ENCODE measurements at regions not wholly inside any gene's neighbourhood (a gene's known extent, or its start where the extent isn't known, plus 50 kb on each side); places are given as distances from the start of the nearest gene placed in this dataset.
"Not testable (repeated sequence)": the region's sequence is repeated elsewhere in the genome, so short reads cannot be mapped to it uniquely, and the experiment has no call there.

DNA sequence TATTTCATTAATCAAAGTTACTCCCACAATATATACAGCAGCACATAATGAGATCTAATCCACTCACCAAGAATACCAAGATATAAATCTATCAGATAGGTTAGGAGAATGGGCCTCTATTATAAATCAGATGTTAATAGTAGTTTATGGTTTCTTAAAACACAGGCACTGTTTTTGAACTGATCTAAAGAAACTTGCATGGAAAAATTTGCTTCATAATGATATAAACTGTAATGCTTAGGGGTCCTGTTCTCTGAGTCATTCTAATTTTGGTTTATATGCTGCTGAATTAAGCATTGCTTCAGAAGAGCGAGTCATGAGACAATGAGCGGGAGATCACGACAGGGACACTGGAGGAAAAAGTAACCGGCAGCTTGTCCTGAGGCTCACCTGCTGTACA is 113.3 kb upstream of the OTUD4 start:
- DNase-seq, result no peak

GRCh38 chr4:145290955-145291354 is 110.6 kb upstream of the OTUD4 start:
- no peak for DNase-seq

DNA sequence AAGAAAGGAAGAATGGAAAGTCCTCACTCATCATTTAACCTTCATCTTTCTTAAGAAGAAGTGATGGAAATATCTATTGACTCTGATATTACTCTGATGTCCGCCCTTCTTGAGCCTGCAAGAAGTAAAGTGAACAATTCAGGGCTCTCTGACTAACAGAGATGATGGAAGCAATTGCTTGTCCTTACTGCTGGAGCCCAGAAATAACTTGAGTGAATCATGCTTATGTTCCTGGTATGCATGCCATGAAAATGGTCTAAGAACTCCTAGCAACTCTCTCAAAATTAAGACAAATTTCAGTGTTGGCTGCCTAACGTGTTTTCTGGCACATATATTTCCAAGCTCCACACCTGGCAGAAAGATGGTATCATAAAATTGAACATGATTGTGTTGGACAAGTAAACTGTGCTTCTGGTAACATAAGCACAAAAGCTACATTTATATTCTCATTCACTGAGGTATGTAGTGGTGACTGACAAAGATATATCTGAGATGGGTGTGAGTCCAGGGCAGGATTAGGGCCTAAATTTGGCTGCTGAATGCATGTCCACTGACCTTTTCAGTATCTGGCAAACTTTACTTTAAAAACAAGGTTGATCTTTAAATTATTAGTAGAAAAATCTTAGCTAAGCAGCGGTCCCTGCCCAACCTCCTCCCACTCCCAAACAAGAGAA is 109.2 kb upstream of the OTUD4 start:
- DNase-seq, result no peak

DNA sequence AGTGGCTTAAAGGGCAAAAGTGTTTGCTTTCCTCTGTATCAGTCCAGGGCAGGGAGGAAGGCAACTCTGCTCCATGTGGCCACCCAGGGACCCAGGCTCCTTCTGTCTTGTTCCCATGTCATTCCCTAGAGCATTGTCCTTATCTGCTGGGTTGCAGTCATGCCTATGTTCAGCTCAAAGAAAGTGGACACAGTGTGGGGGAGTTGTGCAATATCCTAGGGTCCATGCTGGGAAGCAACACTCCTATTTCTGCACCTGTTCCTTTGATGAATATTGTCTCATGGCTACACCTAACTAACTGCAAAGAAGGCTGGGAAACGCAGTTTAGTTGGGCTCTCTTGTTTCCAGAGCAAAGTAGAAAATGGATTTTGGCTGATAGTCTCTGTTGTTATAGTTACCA is 107.0 kb upstream of the OTUD4 start:
- DNase-seq, result no peak

DNA sequence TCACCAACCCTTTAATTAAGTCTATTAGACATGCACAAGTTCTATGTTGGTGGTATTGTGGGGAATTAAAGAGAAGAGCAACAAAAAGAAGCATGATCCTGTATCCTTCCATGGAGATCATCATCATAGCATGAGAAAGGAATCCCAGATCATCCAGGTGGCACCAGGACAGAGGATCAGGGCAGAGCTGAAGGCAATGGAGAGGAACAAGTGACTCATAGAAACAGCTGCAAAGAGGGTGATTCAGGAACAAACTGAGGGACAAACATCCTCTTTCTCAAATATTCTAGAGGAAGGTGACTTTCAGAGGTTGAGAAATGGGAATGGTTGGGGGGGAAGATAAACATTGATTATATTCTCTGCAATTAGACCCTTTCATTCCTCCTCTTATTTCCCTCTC is 105.5 kb upstream of the OTUD4 start:
- no peak for DNase-seq

DNA sequence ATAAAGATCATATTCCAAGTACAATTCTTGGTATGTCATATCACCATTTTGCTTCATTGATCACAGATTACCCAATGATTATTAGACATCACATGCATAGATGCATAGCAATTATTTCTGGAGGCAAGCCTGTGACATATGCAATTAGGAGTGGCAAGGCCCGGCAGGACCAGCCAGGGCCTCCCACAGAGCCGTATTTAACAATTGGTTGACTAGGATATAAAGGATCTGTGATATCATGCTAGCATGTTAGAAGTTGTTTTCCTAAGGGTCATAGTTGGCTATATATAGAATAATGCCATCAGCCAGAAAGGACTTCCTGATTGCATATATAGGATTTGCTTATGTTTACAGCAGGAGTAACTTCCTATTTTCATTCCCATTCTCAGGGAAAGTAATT is 103.5 kb upstream of the OTUD4 start:
- DNase-seq, result no peak

DNA sequence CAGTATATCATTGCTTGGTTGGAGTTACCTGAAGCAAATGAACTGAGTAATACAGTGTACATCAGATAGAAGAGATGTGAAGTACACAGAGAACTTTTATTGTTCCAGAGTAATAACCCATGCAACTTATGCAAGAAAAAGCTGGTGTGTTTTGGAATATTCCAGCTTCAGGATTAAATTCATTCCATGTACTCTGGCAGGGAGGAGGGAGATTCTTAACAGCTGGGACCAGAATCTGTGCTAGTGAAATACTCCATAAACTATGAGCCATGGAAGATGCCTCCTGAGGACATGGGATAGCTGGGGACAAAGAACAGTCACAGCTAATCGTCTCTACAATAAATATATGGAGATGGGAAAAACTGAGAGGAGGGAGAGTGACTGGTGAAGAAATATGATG is 101.6 kb upstream of the OTUD4 start:
- DNase-seq, result no peak

DNA sequence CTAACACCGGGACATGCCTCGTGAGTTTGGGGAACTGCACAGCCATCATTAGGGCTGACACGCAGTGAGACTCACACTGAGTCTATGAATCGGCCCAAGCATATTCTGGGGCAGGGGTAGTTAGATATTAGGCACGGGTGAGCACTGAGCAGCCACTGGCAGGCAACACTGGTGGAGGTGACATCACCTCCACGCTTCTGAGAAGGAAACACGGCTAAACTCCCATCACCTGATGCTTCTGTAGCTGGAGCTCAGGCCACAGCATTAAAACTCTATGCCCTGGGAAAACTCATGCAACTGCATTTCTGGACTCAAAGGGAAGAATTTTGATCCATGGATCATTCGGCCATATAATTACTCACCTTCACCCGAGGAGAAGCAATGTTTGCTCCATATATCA is 100.8 kb upstream of the OTUD4 start:
- no peak for DNase-seq

DNA sequence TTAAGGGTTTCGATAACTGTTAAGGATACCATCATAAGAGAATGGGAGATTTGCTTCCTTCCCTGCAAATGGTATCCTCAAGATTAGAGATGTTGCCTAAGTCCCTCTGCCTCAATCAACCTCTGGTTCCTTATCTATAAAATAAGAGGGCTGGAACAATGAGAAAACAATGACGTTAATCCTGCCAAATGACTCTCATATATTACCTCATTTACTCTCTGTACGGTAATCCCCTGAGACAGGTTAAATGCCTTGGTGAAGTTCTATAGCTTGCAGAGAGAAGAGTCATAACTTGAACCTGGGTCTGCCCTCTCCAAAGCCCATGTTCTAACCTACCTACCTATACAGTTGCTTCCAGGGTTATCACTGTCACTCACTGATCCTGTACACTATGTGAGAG is 100.2 kb upstream of the OTUD4 start:
- no peak for DNase-seq

- no peak for DNase-seq
Observed at GRCh38 chr4:145279122-145279960, 99.0 kb upstream of the OTUD4 start.

DNA sequence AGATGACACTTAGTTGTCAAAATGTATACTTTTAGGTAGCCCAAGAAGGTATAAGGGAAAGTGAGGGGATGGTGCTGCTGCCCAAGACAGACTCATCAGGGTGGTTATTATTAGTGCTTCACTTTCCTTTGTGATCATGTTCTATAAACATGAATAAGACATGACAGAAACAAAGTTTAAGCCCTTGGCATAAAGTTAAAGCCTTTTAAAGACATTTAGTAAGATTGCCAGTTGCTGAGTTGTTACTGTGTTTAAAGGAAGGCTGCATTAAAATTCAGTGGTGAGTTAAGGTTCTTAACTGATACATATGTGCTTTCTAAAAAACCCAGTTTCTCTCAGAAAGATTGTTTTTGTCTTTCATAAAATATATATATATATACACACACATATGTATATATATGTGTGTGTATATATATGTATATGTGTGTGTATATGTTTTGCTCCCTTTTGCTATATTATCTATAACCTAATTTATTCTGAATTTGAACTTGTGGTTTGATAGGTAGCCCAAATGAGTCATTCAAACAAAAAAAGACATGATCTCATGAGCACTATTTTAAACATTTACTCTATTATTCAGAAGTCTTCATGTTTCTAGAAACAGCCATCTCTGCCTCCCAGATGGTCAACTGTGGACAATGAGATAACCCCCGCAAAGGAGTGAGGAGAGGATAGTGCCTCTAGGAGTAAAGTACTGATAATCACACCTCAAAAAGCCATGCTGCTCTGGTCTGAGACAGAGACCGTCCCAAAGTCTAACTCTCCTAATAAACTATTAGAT is 98.1 kb upstream of the OTUD4 start:
- DNase-seq, result no peak

- DNase-seq, result no peak
Observed at GRCh38 chr4:145277011-145277410, 96.6 kb upstream of the OTUD4 start.

DNA sequence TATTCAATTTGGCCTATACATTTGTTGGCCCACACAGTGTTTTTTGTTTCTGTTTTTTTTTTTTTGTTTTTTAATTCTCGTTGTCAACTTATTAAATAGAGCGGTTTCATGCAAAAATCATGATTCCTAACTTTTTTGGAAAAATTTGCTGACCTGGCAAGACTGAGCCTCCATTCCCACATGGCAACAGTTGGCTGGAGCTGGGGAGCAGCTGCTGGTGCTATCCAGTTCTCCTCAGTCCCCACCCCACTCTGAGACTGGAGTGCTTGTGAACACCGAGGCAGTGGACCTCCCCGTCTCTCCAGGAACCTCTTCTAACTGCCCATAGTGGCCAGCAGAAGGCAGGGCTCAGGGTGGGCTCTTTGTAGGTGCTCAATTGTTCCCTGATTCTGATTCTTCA is 95.7 kb upstream of the OTUD4 start:
- DNase-seq, result no peak

GRCh38 chr4:145271194-145271593 is 90.8 kb upstream of the OTUD4 start:
- DNase-seq, result no peak

DNA sequence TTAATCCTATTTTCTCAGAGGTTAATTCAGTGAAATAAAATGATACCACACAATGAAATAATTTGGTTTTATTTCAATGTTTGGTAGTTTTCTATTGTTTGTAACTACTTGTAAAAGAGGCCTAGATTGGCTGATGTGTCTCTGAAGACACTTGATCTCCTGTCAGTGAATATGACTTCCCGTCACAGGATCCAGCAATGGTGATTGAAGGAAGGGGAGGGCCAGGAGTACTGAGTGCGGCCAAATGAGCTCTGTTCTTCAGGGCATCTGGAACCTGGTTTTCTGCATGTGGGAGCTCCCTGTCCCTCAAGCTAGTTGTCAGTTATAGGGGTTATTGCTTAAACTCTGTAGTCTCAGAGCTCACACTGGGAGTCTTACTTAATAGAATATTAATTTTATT is 86.5 kb upstream of the OTUD4 start:
- DNase-seq, result no peak

DNA sequence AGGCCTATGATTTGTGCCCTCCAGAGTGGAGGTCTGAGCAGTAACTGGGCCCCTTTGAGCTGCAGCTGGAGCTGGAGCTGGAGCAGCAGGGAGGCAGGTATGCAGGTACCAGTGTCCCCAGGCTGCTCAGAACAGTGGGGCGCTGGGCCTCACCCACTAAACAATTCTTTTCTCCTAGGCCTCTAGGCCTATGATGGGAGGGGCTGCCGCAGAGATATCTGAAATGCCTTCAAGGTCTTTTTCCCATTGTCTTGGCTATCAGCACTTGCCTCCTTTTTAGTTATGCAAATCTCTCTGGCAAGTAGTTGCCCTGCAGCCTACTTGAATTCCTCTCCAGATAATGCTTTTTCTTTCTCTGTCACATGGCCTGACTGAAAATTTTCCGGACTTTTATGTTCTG is 79.7 kb upstream of the OTUD4 start:
- no peak for DNase-seq

- DNase-seq, result not testable (repeated sequence)
Observed at GRCh38 chr4:145255311-145255710, 74.9 kb upstream of the OTUD4 start.

DNA sequence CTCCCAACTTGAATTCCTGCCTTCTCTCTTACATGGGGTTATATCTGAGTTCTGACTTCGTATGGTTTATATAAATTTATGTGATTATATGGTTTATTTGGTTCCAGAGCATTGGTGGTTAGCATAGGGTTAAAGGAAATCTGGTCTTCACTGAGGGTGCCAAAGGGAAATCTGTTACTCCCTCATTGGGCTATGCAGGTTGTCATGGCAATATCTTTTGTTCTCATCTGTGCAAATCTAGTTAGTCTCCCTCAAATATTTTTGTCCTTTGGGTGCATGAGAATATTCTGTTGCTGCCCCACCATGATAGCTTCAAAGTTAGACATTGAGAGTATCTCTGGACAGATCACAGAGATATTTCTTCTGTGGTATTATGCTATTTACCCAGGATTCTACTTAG is 71.8 kb upstream of the OTUD4 start:
- no peak for DNase-seq

- DNase-seq, result no peak
Observed at GRCh38 chr4:145251391-145251790, 71.0 kb upstream of the OTUD4 start.

DNA sequence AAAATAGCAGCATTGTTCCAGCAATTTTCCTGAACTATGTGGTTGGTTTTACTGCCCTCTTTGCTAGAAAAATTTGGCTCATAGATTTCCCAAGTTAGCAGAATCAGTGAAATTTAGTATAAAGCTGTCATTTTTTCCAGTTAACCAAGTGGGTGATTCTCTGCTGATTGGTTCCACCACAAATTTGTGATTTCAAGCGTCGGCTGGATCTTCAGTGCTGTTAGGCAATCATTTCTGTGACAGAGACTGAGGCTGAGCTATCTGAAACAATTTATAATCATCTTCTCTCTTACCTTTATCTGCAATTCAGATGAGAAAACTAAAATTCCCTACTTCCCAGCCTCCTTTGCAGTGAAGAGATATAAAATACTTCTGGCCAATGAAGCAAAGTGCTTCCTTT is 68.6 kb upstream of the OTUD4 start:
- DNase-seq, result no peak

DNA sequence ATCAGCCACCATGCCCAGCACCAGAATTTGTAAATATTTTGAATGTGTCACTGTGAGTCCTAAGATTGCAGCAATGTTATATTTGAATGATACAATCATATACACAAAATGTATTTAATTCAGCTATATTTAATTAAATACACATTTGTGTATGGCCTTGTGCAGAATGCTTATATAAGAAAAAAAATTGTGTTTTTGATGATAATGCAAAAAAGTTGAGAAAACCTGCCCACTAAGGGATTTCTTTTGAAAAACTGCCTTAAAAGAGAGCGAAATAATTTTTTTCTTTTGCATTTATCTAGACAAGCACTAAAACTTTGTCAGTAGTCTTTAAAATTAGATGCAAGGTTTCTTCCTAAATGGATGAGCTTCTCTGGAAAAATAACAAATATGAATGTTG is 68.1 kb upstream of the OTUD4 start:
- DNase-seq, result no peak

GRCh38 chr4:145234091-145234706 is 53.8 kb upstream of the OTUD4 start:
- peak; percentile 26 to 27 for DNase-seq

DNA sequence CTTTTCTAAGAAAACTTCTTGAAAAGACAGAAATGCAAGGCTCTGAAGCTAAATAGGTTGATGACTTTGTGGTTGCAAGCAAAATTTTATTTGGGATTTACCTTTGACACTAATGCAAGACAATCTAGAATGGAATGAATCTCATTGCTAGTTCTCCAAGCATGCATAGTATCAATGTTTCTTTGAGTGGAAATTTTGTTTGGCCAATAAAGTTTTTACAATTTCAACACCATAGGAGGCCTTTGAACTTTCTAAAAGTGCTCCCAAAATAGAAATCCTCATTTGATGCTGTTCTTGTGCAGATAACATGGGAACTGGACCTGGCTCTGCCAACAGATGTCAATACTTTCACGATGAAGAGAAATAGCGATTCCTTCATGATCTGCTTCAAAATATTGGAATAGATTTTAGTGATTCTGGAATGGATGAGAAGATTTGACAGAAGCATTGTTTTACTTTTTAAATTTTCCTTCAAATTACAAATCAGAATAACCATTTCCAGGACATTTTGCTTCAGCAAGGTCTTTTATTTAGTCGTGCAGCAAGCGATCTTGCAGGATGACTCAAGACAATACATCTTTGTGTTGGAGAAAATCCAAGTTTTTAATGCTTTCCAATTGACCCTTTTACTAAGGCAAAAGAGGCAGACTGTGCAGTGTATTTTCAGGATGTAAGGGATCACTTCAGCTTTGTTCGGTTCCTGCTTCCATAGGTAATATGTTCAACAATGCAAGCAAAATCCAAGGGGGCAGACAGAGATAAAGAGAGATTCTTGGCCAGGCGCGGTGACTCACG is 51.7 kb upstream of the OTUD4 start:
- no peak for DNase-seq

All from NCI-H2081 (cell line).